GM12873 (cell line): ENCODE measurements at regions not wholly inside any gene's neighbourhood (a gene's known extent, or its start where the extent isn't known, plus 50 kb on each side); places are given as distances from the start of the nearest gene placed in this dataset.

Experiments
- CTCF ChIP-seq: IDR thresholded peaks from 2 replicates; pipeline ENCODE4 v1.5.1; 2012; ENCODE audit warnings: low read depth, mild to moderate bottlenecking, moderate library complexity, low read length, control low read depth; ENCODE audit not compliant: insufficient read depth; ENCODE audit errors: missing control alignments

- TF ChIP-seq CTCF: no peak
These were observed 212.6 kb downstream of the BCAS1 start for GRCh38 chr20:53857723-53858236.

DNA sequence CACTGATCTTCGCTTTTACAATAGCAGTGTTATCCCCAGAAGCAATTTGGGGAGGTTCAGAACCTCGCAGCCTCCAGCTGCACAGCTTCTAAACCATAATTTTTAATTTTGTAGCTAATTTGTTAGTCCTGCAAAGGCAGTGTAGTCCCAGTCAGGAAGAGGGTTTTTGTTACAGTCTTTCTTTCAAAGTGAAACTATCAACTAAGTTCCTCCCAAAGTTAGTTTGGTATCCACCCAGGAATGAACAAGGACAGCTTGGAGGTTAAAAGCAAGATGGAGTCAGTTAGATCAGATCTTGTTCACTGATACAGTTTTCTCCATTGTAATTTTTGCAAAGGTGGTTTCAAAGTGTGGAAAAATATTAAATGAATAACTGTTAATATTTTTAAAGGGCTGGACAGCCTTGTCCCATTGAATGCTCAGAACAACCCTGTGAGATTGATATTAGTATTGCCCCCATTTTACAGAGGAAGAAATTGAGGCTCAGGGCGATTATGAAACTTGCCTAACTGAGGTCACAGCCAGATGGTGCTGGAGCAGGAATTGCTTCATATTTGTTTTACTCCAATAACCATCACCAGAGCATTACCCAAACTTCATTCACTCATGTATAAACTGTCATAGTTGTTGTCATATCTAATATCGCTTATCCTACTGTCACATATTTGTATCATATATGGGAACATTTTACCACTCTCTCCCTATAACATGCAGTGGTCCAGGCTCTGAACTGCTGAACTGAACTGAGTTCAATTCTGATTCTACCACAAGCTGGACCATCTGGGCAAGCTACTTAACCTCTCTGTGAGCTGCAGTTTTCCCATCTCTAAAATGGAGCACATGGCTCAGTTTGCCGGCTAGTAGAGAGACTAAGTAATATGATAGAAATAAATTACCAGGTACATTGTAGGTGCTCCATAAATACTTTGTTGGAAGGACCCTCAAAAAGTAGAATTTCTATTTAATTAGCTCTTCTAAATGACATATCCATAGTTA lies 213.8 kb downstream of the BCAS1 start:
- no peak for TF ChIP-seq CTCF

- TF ChIP-seq CTCF: no peak
These were observed 214.7 kb downstream of the BCAS1 start for GRCh38 chr20:53855733-53856132.

DNA sequence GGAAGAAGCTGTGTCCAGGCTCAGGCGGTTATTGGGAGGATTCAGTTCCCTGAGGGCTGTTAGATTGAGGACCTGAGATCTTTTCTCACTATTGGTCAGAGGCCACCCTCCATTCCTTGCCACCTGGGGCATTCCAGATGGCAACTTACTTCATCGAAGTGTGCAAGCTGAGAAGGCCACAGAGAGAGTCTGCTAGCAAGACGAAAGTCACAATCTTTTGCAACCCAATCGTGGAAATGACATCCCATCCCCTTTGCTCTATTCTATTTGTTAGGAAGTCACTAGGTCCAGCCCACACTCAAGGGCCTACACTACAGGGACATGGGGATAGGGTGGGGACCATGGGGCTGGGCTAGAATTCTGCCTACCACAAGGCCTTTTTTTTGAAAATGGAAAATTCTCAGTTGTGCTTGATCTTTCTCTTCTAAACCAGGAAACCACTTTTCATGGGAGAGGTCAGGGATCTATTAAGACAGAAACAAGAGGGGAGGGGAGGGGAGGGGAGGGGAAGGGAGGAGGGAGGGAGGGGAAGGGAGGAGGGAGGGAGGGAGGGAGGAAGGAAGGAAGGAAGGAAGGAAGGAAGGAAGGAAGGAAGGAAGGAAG lies 217.2 kb downstream of the BCAS1 start:
- no peak for TF ChIP-seq CTCF

GRCh38 chr20:53852691-53853090 lies 217.7 kb downstream of the BCAS1 start:
- TF ChIP-seq CTCF: no peak

DNA sequence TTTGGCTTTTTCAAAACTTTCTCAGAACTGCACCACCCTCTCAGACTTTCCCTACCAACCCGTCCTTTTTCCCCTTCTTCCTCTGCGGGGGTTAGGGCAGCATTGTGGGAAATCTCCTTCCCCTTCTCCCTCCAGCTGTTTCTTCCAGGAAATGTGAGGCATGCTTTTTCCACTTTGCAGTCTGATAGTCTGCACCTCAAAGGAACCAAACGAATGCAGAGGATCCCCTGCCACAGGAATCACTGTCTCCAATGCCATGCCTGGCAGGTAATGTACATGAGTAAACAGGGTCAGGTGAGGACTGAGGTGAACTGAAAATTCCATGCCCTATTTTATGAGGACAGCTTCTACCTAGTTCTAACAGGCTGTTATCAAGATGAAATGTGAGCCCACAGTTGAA lies 218.4 kb downstream of the BCAS1 start:
- no peak for TF ChIP-seq CTCF

DNA sequence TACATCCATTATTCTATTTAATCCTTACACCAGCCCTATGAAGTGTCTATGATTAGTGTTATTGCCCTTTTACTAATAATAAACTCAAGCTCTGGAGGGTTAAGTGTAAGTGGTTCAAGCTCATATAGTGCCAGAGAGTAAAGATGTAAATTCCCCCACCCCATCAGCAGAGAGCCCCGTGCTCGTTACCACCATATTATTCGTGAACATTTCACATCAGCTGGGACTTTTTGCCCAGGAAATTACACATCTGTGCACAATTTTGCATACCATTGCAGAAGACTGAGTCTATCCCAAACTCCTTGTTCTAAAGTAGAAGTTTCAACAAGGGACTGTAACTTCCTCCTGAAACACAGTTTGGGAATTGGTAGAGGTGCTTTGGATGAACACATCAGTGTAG lies 220.1 kb downstream of the BCAS1 start:
- no peak for TF ChIP-seq CTCF
